ENCODE measurements at regions not wholly inside any gene's neighbourhood (a gene's known extent, or its start where the extent isn't known, plus 50 kb on each side); places are given as distances from the start of the nearest gene placed in this dataset.

DNA sequence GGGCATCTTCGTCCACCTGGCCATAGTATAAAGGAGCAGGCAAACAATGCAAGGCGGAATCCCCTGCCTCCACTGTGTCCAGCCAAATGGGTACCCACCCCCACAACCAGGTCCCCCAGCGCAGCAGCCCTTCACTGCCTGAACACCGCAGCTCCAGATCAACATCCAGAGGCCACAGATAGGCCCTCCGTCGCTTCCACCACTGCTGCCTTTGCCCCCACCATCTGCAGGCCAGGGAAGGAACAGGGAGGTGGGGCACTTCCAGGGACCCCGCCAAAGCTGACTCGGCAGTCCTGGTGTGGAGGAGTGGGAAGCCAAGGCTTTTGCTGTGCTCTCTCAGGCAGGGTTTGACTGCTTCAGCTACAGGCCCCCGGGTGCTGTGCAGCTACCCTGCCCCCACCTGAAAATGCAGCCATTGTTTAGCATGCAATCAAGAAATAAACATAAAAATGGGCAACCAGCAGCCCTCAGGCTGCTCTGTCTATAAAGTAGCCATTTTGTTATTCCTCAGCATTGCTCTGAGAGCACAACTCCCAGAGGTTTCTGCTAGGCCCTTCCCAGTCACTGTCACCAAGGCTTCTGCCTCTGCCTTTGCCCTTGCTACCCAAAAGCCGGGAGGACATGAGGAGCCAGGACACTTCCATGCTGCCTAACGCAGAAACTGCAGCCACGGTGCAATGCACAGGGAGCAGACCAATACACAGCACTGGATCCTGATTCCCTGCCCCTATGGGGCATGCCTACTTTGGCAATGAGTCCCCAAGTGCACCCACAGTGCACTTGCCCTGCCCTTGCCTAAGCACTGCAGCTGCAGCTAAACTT lies 733.2 kb upstream of the KLHL1 start:
- Histone ChIP-seq H3K4me1 (ENCODE audit: control insufficient read depth, insufficient read depth, low read length) (no peaks in the 10 kb centered on the region), H3K9ac (ENCODE audit: low read length) (no peak overlapping the region), H3K36me3 (ENCODE audit: control insufficient read depth, insufficient read depth, low read length, severe bottlenecking) (no peaks in the 10 kb centered on the region), H3K27me3 (replicated peaks; ENCODE audit: control insufficient read depth, insufficient read depth, low read length) (no peaks in the 10 kb centered on the region), H3K4me3 (ENCODE audit: low read length) (no peak overlapping the region), H3K9me3 (ENCODE audit: control insufficient read depth, low read length) (no peaks in the 10 kb centered on the region)
- no peak for DNase-seq (ENCODE audit: low read depth)

DNA sequence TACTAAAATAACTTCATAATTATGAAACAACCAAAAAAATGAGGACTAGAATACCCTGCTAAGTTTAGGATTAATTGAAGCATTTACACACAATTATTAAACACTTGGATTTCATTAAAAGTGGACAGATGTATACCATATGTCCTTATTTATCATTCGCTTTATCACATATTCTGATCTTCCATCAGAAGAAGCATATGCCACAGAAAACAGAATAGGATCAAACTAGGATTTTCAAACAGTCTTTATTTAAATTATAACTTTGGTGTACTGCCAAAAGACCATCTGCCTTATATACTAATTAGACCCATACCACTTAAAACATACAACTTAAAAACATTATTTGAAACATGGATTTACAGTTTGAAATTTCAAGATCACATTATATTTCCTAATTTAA lies 727.1 kb upstream of the KLHL1 start:
- no peak for DNase-seq (ENCODE audit: low read depth)
- Histone ChIP-seq H3K4me1 (ENCODE audit: control insufficient read depth, insufficient read depth, low read length) (no peaks in the 10 kb centered on the region), H3K9ac (ENCODE audit: low read length) (no peak overlapping the region), H3K9me3 (ENCODE audit: control insufficient read depth, low read length) (no peaks in the 10 kb centered on the region), H3K4me3 (ENCODE audit: low read length) (no peak overlapping the region), H3K36me3 (ENCODE audit: control insufficient read depth, insufficient read depth, low read length, severe bottlenecking) (no peaks in the 10 kb centered on the region), H3K27me3 (replicated peaks; ENCODE audit: control insufficient read depth, insufficient read depth, low read length) (no peaks in the 10 kb centered on the region)

DNA sequence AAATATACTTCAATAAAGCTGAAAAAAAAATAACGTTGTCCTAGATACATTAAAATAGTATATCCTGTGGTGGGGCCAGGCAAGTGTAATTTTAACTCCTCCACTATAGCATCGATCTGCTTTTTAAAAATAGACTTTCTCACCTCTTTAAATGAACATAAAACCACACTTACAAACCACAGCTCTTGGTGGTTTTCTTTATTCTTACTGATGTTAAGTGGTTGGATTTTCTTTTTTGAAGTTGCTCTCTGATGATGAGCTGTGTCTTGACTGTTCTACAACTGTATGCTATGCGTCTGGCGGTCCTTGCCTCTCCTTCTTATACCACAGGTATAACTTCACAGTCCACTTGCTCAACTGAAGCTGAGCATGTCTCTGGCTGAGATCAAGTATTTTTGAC lies 721.5 kb upstream of the KLHL1 start:
- Histone ChIP-seq H3K9ac (ENCODE audit: low read length) (no peak overlapping the region), H3K27me3 (replicated peaks; ENCODE audit: control insufficient read depth, insufficient read depth, low read length) (no peaks in the 10 kb centered on the region), H3K36me3 (ENCODE audit: control insufficient read depth, insufficient read depth, low read length, severe bottlenecking) (no peaks in the 10 kb centered on the region), H3K9me3 (ENCODE audit: control insufficient read depth, low read length) (no peaks in the 10 kb centered on the region), H3K4me1 (ENCODE audit: control insufficient read depth, insufficient read depth, low read length) (no peaks in the 10 kb centered on the region), H3K4me3 (ENCODE audit: low read length) (no peak overlapping the region)
- no peak for DNase-seq (ENCODE audit: low read depth)

DNA sequence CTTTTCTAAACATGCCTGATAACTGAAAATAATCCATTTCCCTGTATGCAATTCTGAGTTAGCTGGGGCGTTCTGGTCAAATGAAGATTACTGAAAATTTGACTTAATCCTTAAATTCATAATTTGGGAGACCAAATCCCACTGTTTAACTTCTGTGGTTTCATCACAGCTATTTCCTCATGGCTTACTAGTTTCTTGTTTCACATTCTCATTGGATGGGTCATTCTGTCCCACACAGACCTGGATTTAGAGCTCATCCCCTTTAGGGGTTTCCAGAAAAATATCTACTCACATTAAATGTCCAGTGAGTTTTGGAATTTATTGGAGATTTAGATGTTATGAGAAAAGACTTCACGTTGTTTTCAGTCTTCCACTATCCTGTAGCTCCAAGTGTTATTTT lies 709.3 kb upstream of the KLHL1 start:
- Histone ChIP-seq H3K4me1 (ENCODE audit: control insufficient read depth, insufficient read depth, low read length) (no peaks in the 10 kb centered on the region), H3K27me3 (replicated peaks; ENCODE audit: control insufficient read depth, insufficient read depth, low read length) (no peaks in the 10 kb centered on the region), H3K9ac (ENCODE audit: low read length) (no peak overlapping the region), H3K9me3 (ENCODE audit: control insufficient read depth, low read length) (no peaks in the 10 kb centered on the region), H3K36me3 (ENCODE audit: control insufficient read depth, insufficient read depth, low read length, severe bottlenecking) (no peaks in the 10 kb centered on the region), H3K4me3 (ENCODE audit: low read length) (no peak overlapping the region)
- DNase-seq (ENCODE audit: low read depth), result peak; percentile 80

DNA sequence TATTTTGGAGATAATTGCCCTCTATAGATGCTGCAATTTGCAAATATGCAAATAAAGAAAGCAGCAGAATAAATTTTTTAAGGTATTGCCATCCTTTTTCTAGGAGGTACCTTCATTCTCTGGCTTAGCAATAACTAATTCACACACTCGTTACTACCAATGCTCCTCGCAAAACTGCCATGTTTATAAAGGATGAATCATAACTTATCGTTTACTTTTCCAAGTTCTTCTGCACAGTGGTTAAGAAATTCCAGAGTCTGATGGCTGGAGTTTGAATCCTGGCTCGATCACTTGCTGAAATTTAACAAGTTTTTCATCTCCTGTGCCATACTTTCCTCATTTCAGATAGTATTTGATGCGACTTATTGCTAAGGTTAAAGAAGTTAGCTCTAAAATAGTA lies 708.6 kb upstream of the KLHL1 start:
- H3K4me3 ChIP-seq (ENCODE audit: low read length), result no peak overlapping the region
- DNase-seq (ENCODE audit: low read depth), result peak; percentile 48

DNA sequence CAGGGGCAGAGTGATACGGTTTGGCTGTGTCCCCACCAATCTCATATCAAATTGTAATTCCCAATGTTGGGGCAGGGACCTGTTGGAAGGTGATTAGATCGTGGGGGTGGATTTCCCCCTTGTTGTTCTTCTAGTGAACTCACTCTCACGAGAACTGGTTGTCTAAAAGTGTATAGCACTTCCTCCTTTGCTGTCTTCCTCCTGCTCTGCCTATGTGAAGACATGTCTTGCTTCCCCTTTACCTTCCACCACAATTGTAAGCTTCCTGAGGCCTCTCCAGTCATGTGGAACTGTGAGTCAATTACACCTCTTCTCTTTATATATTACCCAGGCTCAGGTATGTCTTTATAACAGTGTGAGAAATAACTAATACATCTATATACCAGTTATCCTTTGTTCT lies 706.4 kb upstream of the KLHL1 start:
- Histone ChIP-seq H3K9ac (ENCODE audit: low read length) (no peak overlapping the region), H3K9me3 (ENCODE audit: control insufficient read depth, low read length) (no peaks in the 10 kb centered on the region), H3K27me3 (replicated peaks; ENCODE audit: control insufficient read depth, insufficient read depth, low read length) (no peaks in the 10 kb centered on the region), H3K36me3 (ENCODE audit: control insufficient read depth, insufficient read depth, low read length, severe bottlenecking) (no peaks in the 10 kb centered on the region), H3K4me3 (ENCODE audit: low read length) (no peak overlapping the region), H3K4me1 (ENCODE audit: control insufficient read depth, insufficient read depth, low read length) (no peaks in the 10 kb centered on the region)
- DNase-seq (ENCODE audit: low read depth), result no peak

More for the DNA sequence above, 708.6 kb upstream of the KLHL1 start:
- H3K36me3 ChIP-seq (ENCODE audit: control insufficient read depth, insufficient read depth, low read length, severe bottlenecking), result no peaks in the 10 kb centered on the region
- no peaks in the 10 kb centered on the region for H3K9me3 ChIP-seq (ENCODE audit: control insufficient read depth, low read length)
- H3K4me1 ChIP-seq (ENCODE audit: control insufficient read depth, insufficient read depth, low read length), result no peaks in the 10 kb centered on the region
- H3K27me3 ChIP-seq (replicated peaks; ENCODE audit: control insufficient read depth, insufficient read depth, low read length), result no peaks in the 10 kb centered on the region
- H3K9ac ChIP-seq (ENCODE audit: low read length), result no peak overlapping the region

DNA sequence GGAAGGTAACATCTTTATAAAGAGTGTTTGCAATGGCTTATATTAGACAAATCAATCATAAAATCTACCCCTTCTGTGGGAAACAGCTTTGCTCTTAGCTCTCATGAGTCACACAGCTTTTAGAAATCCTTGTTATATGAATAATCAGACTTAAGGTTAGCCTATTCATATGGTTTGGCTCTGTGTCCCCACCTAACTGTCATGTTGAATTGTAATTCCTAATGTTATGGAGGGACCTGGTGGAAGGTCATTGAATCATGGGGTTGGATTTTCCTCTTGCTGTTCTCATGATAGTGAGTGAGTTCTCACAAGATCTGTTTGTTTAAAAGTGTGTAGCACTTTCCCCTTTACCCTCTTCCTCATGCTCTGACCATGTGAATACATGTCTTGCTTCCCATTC lies 704.2 kb upstream of the KLHL1 start:
- Histone ChIP-seq H3K9me3 (ENCODE audit: control insufficient read depth, low read length) (peaks cover 1% of the 10 kb centered on the region), H3K9ac (ENCODE audit: low read length) (no peak overlapping the region), H3K4me3 (ENCODE audit: low read length) (no peak overlapping the region), H3K27me3 (replicated peaks; ENCODE audit: control insufficient read depth, insufficient read depth, low read length) (no peaks in the 10 kb centered on the region), H3K36me3 (ENCODE audit: control insufficient read depth, insufficient read depth, low read length, severe bottlenecking) (no peaks in the 10 kb centered on the region), H3K4me1 (ENCODE audit: control insufficient read depth, insufficient read depth, low read length) (no peaks in the 10 kb centered on the region)
- DNase-seq (ENCODE audit: low read depth), result peak; percentile 72

DNA sequence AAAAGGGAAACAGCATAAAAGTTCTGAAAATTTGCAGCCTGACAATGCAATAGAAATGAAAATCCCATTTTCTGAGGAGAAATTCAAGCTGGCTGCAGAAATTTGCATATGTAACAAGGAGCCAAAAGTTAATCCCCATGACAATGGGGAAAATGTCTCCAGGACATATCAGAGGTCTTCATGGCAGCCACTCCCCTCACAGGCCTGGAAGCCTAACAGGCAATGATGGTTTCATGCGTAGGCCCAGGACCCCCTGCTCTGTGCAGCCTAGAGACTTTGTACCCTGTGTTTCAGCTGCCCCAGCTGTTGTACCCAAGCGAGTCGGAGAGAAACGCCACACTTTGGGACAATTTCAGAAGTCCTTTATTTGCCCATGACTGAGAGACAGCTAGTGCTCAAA lies 701.3 kb upstream of the KLHL1 start:
- no peak for DNase-seq (ENCODE audit: low read depth)
- H3K4me1 ChIP-seq (ENCODE audit: control insufficient read depth, insufficient read depth, low read length), result no peaks in the 10 kb centered on the region

DNA sequence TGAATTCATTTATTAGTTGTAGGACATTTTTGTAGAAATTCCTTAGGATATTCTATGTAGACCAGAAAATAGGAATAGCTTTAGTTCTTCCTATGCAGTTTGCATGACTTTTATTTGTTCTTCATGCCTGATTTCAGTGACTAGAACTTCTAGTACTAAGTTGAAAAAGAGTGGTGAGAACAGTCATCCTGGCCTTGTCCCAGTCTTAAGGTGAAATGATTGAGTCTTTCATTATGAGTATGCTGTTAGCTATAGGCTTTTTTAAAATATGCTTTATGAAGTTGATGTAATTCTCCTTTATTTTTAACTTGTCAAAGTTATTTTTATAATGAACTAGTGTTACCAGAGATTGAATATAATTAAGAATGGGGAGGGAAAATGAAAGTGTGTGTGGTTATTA lies 690.1 kb upstream of the KLHL1 start:
- no peaks in the 10 kb centered on the region for H3K27me3 ChIP-seq (replicated peaks; ENCODE audit: control insufficient read depth, insufficient read depth, low read length)
- no peak overlapping the region for H3K4me3 ChIP-seq (ENCODE audit: low read length)
- no peaks in the 10 kb centered on the region for H3K4me1 ChIP-seq (ENCODE audit: control insufficient read depth, insufficient read depth, low read length)
- H3K9me3 ChIP-seq (ENCODE audit: control insufficient read depth, low read length), result no peaks in the 10 kb centered on the region
- no peak overlapping the region for H3K9ac ChIP-seq (ENCODE audit: low read length)
- H3K36me3 ChIP-seq (ENCODE audit: control insufficient read depth, insufficient read depth, low read length, severe bottlenecking), result no peaks in the 10 kb centered on the region
- DNase-seq (ENCODE audit: low read depth), result no peak

More for the DNA sequence above, 701.3 kb upstream of the KLHL1 start:
- H3K36me3 ChIP-seq (ENCODE audit: control insufficient read depth, insufficient read depth, low read length, severe bottlenecking), result no peaks in the 10 kb centered on the region
- peaks cover 10% of the 10 kb centered on the region for H3K9me3 ChIP-seq (ENCODE audit: control insufficient read depth, low read length)
- no peak overlapping the region for H3K9ac ChIP-seq (ENCODE audit: low read length)
- H3K27me3 ChIP-seq (replicated peaks; ENCODE audit: control insufficient read depth, insufficient read depth, low read length), result no peaks in the 10 kb centered on the region
- H3K4me3 ChIP-seq (ENCODE audit: low read length), result no peak overlapping the region

DNA sequence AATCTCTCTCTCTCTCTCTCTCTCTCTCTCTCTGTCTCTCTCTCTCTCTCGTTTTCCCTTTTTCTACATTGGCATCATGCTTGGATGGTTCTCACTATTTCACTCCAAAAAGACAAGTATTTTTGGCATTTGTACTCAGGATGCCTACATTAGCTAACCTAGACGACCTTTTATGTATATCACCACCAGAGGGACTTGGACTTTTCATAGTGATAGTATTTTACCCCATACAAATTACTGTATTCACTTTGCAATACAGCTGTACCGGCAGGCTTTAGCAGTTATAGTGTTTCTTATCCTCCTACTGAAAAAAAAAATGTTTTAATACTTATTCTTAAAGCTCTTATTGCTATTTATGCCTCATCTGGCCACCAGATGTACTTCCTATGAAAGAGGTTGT lies 687.2 kb upstream of the KLHL1 start:
- no peak for DNase-seq (ENCODE audit: low read depth)
- H3K27me3 ChIP-seq (replicated peaks; ENCODE audit: control insufficient read depth, insufficient read depth, low read length), result no peaks in the 10 kb centered on the region

DNA sequence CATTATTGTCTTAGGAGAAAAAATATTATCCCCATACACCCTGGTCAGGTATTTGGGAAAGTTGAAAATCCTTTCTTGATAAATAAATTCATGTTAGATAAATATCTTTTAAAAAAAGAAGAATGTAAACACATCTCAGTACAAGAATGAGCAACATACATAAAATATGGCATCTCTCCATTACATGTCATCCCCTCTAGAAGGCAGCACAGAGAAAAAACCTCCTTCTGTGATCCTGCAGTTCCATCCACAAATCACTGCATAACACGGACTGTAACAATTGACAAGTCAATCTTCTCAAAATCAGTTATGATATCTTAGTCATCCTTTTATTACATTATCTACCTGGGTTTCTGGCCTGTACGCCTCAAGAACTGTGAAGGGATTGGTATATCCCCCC lies 683.9 kb upstream of the KLHL1 start:
- no peaks in the 10 kb centered on the region for H3K36me3 ChIP-seq (ENCODE audit: control insufficient read depth, insufficient read depth, low read length, severe bottlenecking)
- H3K4me3 ChIP-seq (ENCODE audit: low read length), result no peak overlapping the region
- no peaks in the 10 kb centered on the region for H3K9me3 ChIP-seq (ENCODE audit: control insufficient read depth, low read length)
- DNase-seq (ENCODE audit: low read depth), result no peak
- no peak overlapping the region for H3K9ac ChIP-seq (ENCODE audit: low read length)
- H3K4me1 ChIP-seq (ENCODE audit: control insufficient read depth, insufficient read depth, low read length), result no peaks in the 10 kb centered on the region
- H3K27me3 ChIP-seq (replicated peaks; ENCODE audit: control insufficient read depth, insufficient read depth, low read length), result no peaks in the 10 kb centered on the region

More for the DNA sequence above, 687.2 kb upstream of the KLHL1 start:
- no peak overlapping the region for H3K4me3 ChIP-seq (ENCODE audit: low read length)
- no peaks in the 10 kb centered on the region for H3K9me3 ChIP-seq (ENCODE audit: control insufficient read depth, low read length)
- H3K36me3 ChIP-seq (ENCODE audit: control insufficient read depth, insufficient read depth, low read length, severe bottlenecking), result no peaks in the 10 kb centered on the region
- H3K9ac ChIP-seq (ENCODE audit: low read length), result no peak overlapping the region
- no peaks in the 10 kb centered on the region for H3K4me1 ChIP-seq (ENCODE audit: control insufficient read depth, insufficient read depth, low read length)

DNA sequence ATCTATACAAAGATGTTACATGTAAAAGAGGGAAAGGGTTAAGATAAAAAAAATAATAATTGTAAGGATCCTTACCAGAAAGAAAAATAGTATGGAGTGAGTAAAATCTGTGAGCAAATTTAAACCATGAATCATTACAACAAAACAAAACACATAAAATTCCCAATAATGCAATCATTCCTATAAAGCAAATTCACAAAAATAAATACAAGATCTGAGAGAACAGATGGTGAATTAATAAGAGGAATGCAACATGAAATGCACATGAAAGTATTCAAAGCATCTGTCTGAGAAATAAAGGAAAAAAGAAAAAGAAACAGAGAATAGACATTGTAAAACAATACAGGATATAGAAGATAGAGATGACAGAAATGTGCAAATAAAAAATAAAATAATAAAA lies 681.5 kb upstream of the KLHL1 start:
- Histone ChIP-seq H3K9me3 (ENCODE audit: control insufficient read depth, low read length) (no peaks in the 10 kb centered on the region), H3K9ac (ENCODE audit: low read length) (no peak overlapping the region), H3K4me1 (ENCODE audit: control insufficient read depth, insufficient read depth, low read length) (no peaks in the 10 kb centered on the region), H3K4me3 (ENCODE audit: low read length) (no peak overlapping the region), H3K27me3 (replicated peaks; ENCODE audit: control insufficient read depth, insufficient read depth, low read length) (no peaks in the 10 kb centered on the region), H3K36me3 (ENCODE audit: control insufficient read depth, insufficient read depth, low read length, severe bottlenecking) (no peaks in the 10 kb centered on the region)
- peak; percentile 63 for DNase-seq (ENCODE audit: low read depth)

All from adipocyte (in vitro differentiated cells).